HG03378 (cell line): ENCODE measurements at regions not wholly inside any gene's neighbourhood (a gene's known extent, or its start where the extent isn't known, plus 50 kb on each side); places are given as distances from the start of the nearest gene placed in this dataset.

Source experiments
- ATAC-seq: cut with Tn5 transposase; IDR thresholded peaks from one replicate; pipeline ENCODE4 v1.9.1; 2021; ENCODE audit warnings: mild to moderate bottlenecking, moderate library complexity; ENCODE audit not compliant: unreplicated experiment

- no peak for ATAC-seq
These were observed 56.9 kb downstream of the RDH14 start for GRCh38 chr2:18503376-18504228.

- ATAC-seq: no peak
These were observed 58.3 kb downstream of the RDH14 start for GRCh38 chr2:18502142-18502541.

DNA sequence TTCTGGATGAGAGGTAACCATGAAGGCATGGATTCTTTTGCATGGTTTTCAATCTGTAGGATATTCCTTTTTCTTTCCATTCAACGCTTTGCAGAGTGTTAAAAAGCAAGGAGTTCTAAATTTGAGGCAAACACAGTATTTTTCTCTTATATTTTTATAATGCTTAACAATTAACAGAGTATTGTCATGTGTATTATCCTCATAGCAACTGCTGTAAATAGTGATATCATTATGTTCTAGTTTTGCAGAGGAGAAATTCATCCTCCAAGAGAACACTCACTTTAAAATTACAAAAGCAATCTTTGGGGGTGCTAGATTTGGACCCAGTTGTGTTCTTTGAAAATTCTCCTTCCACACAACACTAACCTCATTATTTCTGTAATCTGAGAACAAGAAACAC lies 58.7 kb downstream of the RDH14 start:
- ATAC-seq: no peak

DNA sequence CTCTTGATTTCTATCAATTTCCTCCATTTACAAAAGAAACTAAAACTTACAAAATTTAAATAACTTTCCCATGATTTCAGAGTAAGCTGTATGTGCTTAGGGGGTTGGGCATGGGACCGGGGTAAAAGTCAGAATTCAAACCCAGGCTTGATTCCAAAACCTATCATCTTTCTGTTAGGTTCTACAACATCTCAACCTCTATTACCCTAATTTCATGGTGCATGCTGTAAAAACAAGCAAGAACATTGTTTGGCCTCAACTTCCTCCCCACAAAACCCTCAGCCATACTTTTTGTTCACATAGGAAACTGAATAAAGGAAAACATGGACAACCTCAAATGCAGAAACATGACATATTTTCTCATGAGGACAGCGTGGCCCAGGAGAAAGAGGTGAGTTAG lies 59.3 kb downstream of the RDH14 start:
- no peak for ATAC-seq

GRCh38 chr2:18500333-18500732 lies 60.1 kb downstream of the RDH14 start:
- ATAC-seq: no peak

DNA sequence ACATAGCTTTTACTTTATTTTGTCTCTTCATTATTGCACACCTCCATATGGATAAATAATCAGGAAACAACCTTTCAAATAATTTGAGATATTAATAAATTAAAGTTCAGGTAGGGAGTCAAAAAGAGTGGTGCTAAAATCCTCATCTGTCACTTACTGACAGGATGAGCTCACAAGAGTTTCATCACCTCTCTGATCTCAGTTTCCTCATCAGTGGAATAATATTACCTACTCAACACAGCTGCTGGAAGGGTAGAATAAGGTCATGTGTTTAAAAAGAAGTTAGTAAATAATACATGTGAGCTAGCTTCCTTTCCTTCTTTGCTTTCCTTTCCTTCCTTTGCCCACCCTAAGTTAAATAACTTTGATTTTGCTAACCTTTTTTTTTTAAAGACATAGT lies 61.9 kb downstream of the RDH14 start:
- no peak for ATAC-seq

DNA sequence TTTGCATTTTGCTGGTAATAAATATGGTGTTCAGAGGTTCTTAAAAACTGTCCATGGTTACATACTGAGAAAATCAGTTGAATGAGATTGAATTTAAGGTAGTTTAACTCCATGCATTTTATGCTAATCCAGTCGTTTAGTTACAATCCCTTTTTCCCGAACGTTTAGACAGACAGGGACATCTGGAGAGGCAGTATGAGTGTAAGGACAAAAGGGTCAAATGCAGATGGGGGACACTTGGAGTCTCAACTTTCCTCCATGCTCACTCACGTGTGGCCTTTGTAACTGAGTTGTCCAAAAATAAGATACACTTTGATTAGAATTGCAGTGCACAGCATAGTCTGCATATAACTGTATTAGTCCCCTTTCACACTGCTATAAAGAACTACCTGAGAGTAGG lies 63.9 kb downstream of the RDH14 start:
- no peak for ATAC-seq

- no peak for ATAC-seq
These were observed 65.4 kb downstream of the RDH14 start for GRCh38 chr2:18495058-18495457.

DNA sequence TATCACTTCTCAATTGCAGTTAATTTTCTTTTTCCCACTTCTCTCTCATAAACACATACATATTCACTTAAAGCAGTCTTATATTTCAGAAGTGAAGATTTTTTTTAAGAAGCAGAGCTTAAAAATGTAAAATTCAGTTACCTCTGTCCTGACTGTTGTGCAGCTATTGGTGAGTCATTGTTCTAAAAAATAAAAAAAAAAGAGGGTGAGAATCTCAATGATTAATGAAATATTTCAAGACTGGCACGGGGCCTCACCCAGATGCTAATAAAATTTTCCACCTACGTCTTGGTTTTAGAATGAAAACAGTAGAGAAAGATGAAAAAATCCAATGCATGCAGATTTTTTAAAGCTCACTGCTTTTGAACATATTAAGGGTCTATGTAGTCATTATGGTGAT lies 67.7 kb downstream of the RDH14 start:
- ATAC-seq: no peak

DNA sequence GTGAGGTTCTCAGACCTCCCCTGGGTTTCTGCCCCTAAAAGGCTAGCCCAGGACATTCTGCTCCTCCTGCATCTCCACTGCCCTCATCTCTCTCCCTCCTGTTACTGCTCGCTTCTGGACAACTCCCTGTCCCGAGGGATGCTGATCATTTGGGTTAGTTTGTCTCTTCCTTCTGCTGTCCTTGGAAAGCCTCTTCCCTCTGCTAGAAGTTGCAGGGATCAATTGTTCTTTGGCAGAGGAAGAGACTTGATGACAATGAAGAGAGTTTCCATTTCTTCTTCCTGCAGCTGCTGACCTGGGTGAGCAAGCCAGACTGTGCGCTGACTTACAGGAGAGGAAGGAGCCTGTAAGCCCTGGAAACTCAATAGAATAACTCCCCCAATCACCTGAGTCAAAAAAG lies 68.9 kb downstream of the RDH14 start:
- ATAC-seq: no peak

DNA sequence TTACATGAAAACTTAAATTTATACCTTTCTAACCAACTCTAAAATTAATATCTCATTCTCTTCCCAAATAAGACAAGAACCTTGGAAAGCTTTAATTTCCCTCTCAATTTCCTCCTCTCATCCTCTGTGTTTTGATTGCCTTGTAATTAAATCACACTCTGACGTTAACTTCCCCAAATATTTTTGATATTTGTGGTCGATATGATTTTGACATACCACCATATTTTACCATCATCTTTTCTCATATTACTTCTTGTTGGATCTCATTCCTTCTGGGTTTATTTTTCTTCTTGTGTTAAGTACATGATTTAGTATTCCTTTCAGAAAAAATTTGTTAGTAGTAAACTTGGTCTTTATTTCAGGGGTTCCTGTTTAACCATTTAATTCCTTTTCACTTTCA lies 69.6 kb downstream of the RDH14 start:
- ATAC-seq: no peak

DNA sequence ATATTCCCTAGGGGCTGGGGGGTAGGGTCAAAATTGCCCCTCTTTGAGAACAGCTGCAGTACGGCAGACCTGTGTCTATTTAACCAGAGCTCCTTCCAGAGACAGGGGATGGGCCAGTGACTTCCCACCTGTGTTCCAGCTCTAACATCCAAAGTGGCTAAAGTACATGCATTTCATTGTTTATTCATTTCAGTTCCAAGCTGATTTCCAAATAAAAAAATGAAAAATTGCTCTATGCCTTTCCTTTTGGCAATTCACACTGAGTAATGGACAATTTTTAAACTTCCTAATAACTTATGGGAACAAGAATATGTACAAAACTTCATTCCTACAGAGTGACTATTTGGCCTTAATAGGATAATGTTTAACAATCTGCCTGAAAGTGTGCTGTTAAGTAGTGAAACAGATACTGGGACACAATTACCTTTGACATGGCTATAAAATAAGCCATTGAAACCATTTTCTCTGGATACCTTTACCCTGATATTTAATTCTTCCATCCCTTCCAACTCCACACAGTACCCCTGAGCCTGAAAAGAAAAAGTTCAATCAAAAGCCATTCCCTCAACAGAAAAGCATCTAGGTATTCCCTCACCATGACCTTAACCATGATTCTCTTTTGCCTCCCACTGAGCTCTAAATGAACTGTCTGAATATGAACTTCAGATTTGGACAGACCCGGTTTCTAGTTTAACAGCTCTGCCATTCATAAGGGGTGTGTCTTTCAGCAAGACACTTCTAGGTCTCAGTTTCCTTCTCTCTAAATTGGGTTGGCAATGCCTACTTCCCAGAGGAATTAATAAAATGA lies 73.1 kb downstream of the RDH14 start:
- no peak for ATAC-seq

DNA sequence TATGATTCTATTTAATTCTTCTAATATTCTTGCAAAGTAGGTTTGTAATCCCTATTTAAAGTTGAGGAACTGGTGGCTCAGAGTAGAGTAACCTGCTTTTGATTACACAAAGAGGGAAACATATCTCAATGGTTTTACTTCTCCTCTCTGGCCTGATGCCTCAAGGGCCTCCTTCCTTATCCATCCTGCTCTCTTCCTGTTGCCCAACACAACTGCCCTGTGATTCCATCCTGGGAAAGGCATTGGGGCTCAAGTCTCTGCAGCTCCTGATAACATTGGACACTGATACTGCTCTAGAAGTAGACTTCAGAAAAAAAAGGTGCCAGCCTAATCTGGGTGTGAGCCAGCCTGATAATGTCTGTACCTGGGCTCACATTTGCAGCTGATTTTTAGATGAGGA lies 75.8 kb downstream of the RDH14 start:
- ATAC-seq: no peak

DNA sequence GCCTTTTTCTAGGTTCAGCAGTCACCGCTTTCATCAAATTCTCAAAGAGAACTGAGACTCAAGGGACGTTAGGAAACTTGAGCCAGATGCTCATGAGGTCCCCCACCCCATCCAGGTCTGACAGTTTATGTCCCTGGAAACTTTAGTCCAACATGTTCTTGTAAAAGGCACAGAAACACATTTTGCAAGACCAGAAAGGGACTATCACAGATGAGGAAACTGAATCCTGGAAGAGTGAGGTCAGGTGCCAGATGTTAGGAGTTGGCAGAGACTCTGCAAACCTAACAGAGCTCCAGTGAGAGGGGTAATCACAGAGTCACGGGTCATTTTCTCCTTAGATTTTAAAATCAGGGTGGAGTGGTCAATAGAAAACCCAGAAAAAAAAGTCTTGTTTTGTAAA lies 76.6 kb downstream of the RDH14 start:
- no peak for ATAC-seq

DNA sequence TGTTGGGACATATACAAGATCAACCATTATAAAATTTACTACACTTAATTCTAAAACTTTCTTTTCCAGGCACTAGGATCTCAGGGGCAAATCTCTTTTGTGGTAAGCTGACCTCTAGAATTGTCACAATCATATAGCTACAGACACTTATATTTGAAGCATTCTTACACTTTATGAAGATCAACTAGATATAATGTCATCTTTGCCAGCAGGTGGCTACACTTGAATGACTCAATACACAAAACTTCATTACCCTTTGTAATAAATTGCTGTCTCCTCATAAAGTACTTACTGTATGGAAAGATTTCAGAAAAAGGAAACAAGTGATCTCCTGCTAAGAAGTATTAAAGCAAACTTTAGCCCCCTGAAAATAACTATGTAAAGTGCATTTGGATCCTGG lies 77.8 kb downstream of the RDH14 start:
- ATAC-seq: no peak

DNA sequence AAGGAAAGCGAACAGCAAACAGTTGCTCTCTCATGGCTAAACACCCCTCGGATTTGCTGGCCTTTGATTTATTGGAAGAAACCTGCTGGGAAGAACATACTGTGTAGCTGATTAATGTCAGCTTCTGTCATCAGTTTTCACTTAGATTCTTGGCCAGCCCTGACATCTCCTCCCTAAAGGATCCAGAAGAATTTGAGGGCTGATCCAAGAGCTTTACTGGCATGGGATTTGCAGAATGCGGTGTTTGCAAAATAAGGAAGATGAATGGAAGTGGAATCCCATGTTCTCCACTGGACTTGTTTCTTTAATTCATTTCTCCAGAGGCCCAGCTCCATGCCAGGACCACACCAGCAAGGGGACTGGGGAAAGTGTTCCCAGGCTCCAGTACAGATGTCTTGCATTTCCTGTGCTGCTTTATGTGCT lies 80.5 kb downstream of the RDH14 start:
- no peak for ATAC-seq

- ATAC-seq: no peak
These were observed 83.2 kb downstream of the RDH14 start for GRCh38 chr2:18477293-18477692.

- no peak for ATAC-seq
These were observed 84.0 kb downstream of the RDH14 start for GRCh38 chr2:18476484-18476883.

DNA sequence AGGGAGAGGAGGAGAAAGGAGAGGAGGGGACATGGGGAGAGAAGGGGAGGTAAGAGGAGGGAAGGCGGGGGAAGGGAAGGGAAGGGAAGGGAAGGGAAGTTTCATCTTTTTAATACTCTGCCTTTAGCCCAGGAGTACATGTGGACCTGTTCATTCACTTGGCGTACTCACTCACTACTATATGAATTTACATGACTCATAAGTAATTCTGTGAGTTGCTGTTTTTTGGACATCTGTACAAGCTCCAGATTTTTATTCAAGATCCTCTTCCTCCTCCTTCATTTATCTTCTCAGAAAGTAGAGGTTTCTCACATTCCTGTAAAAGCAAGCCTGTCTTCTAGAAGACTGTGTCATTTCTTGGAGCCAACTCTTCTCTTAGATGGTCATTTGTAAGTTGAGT lies 84.6 kb downstream of the RDH14 start:
- no peak for ATAC-seq

- no peak for ATAC-seq
These were observed 85.8 kb downstream of the RDH14 start for GRCh38 chr2:18474700-18475099.

- no peak for ATAC-seq
These were observed 86.9 kb downstream of the RDH14 start for GRCh38 chr2:18473241-18474181.
